Spleen (tissue), 11 donors: ENCODE measurements at regions not wholly inside any gene's neighbourhood (a gene's known extent, or its start where the extent isn't known, plus 50 kb on each side); places are given as distances from the start of the nearest gene placed in this dataset.

ENCODE experiments used
- DNase-seq: peaks from one replicate; pipeline ENCODE4 v3.0.0-alpha.2; 2020
- H3K27ac ChIP-seq, 8 donors: fragments of 200-600 bp; sonication (generic) in 7 of 8; 1 replicate in 4 of 8; 2 replicates in 4 of 8; pipeline versions ENCODE4 v1.5.0 to v1.8.0; 2016 to 2021; ENCODE audit warnings: inconsistent platforms in 4 of 8, mild to moderate bottlenecking in 4 of 8, moderate library complexity in 1 of 8
- H3K27me3 ChIP-seq, 7 donors: fragments of 200-600 bp; sonication (generic) in 6 of 7; replicated peaks in 1 of 7; 1 replicate in 4 of 7; 2 replicates in 3 of 7; pipeline versions ENCODE4 v1.5.0 to v1.8.0; 2016 to 2021; ENCODE audit warnings: inconsistent platforms in 3 of 7, mild to moderate bottlenecking in 1 of 7
- H3K36me3 ChIP-seq, 6 donors: fragments of 200-600 bp; sonication (generic) in 5 of 6; 1 replicate in 4 of 6; 2 replicates in 2 of 6; pipeline versions ENCODE4 v1.5.0 to v1.8.0; 2016 to 2021; ENCODE audit warnings: inconsistent platforms in 2 of 6
- H3K4me1 ChIP-seq, 6 donors: fragments of 200-600 bp; sonication (generic) in 5 of 6; 1 replicate in 3 of 6; 2 replicates in 3 of 6; pipeline versions ENCODE4 v1.5.0 to v1.8.0; 2016 to 2021; ENCODE audit warnings: inconsistent platforms in 3 of 6
- H3K4me3 ChIP-seq, 8 donors: fragments of 200-600 bp; sonication (generic) in 7 of 8; 1 replicate in 4 of 8; 2 replicates in 4 of 8; pipeline versions ENCODE4 v1.5.0 to v1.8.0; 2016 to 2021; ENCODE audit warnings: inconsistent platforms in 4 of 8, mild to moderate bottlenecking in 4 of 8, moderate library complexity in 2 of 8
- H3K9me3 ChIP-seq, 8 donors: fragments of 200-600 bp; sonication (generic) in 7 of 8; 1 replicate in 4 of 8; 2 replicates in 4 of 8; pipeline versions ENCODE4 v1.5.0 to v1.8.0; 2016 to 2021; ENCODE audit warnings: inconsistent platforms in 4 of 8
- POLR2A ChIP-seq, 3 donors: fragments of 450-650 bp; IDR thresholded peaks; one replicate each; pipeline ENCODE4 v1.5.1; 2017; ENCODE audit warnings: antibody characterized with exemption in 3 of 3, mild to moderate bottlenecking in 1 of 3
- POLR2AphosphoS5 ChIP-seq, 3 donors: sonication (generic); formaldehyde crosslinking; IDR thresholded peaks; one replicate each; pipeline ENCODE4 v1.5.1; 2017; ENCODE audit warnings: antibody characterized with exemption in 3 of 3
- WGBS, 5 donors: extraction: QIAGEN DNeasy Blood & Tissue Kit in 3 of 5; methylation state at CpG; one replicate each; pipeline versions ENCODE4 v1.1.5 to v1.1.7; 2013 to 2018; 5-methylcytosine and 5-hydroxymethylcytosine counted together
- intact Hi-C: fragments of 100-400 bp; cut with DNase I; formaldehyde crosslinking; loops from one replicate; pipeline ENCODE4 v1.15.0; 2023; ENCODE audit warnings: low total_unique reads
- TF ChIP-seq, protein P1 (sequence below), 11 experiments: fragments of 200-600 bp in 7 of 11; fragments of 450-650 bp in 4 of 11; sonication (generic) in 4 of 11; IDR thresholded peaks in 8 of 11; conservative IDR thresholded peaks in 3 of 11; 1 replicate in 7 of 11; 2 replicates in 4 of 11; pipeline versions ENCODE4 v1.4.0 to v1.8.0; 2016 to 2021; ENCODE audit warnings: antibody characterized with exemption in 11 of 11, inconsistent platforms in 4 of 11, mild to moderate bottlenecking in 1 of 11
- donor health status: healthy with polysubstance abuse.
- donor health status: DM: no; HTN: no; CAD: no; lungs with moderate emphysema.
- donor health status: DM: no; HTN: no; CAD: no.
- donor health status: Bipolar disorder and iron deficiency.
- donor health status: healthy.
- donor health status: DM: no; HTN: no; CAD: no.
- donor health status: DM: yes; HTN: yes; CAD: no.

DNA sequence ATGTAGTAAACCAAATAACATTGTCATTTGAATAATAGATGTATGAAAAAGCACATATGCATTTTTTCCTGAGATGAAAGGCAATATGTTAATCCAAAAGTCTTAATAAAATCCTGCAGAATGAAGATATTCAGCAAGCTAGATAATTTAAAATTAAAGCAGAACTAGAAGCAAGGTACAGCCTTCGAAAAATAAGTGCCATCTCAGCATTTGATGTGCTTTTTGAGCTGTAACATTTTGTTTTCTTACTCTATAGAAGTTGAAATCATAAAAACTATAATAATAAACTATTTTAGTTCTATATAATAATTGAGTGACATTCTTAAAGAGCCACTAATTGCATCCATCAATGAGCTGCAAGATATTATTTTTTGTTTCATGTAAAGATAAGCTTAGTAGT lies 410.4 kb upstream of the TRAM1L1 start:
- DNase-seq: no peak
- H3K9me3 ChIP-seq: peaks cover 0 to 4% (median 0%) of the 10 kb centered on the region in 8 donors
- WGBS, 5 donors: 57 to 70% (median 63%) methylated on average over 1 of the region's 1 CpG
- TF ChIP-seq POLR2A (IDR thresholded peaks at IDR 0.05) (no peak), POLR2AphosphoS5 (IDR thresholded peaks at IDR 0.05) (no peak)
- TF ChIP-seq, protein P1, sequence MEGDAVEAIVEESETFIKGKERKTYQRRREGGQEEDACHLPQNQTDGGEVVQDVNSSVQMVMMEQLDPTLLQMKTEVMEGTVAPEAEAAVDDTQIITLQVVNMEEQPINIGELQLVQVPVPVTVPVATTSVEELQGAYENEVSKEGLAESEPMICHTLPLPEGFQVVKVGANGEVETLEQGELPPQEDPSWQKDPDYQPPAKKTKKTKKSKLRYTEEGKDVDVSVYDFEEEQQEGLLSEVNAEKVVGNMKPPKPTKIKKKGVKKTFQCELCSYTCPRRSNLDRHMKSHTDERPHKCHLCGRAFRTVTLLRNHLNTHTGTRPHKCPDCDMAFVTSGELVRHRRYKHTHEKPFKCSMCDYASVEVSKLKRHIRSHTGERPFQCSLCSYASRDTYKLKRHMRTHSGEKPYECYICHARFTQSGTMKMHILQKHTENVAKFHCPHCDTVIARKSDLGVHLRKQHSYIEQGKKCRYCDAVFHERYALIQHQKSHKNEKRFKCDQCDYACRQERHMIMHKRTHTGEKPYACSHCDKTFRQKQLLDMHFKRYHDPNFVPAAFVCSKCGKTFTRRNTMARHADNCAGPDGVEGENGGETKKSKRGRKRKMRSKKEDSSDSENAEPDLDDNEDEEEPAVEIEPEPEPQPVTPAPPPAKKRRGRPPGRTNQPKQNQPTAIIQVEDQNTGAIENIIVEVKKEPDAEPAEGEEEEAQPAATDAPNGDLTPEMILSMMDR (IDR thresholded peaks at IDR 0.05 in 8 of 11, conservative IDR thresholded peaks at IDR 0.05 in 3 of 11): no peak
- no peak overlapping the region for H3K27ac ChIP-seq
- H3K4me3 ChIP-seq: no peak overlapping the region
- H3K27me3 ChIP-seq: no peaks in the 10 kb centered on the region
- no peaks in the 10 kb centered on the region for H3K4me1 ChIP-seq
- intact Hi-C loops: no loop called here
- no peaks in the 10 kb centered on the region for H3K36me3 ChIP-seq

DNA sequence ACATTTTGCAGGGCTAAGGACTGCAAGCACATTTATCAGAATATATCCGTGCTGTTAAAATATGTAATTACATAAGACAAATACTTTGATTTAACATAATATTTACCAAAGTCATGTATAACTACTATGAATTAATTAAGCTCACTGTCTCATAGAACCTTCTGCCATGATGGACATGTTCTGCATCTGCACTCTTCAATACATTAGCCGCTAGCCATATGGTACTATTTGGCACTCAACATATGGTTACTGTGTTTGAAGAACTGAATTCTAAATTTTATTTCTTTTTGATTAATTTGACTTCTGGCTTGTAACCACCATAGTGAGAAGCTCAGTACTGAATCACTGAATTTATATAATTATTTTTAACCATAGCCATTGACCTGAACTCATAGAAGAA lies 427.0 kb upstream of the TRAM1L1 start:
- WGBS, 5 donors: 87 to 94% (median 93%) methylated on average over 2 of the region's 2 CpGs
- H3K9me3 ChIP-seq: peaks cover 0 to 5% (median 0%) of the 10 kb centered on the region in 8 donors
- no peaks in the 10 kb centered on the region for H3K4me1 ChIP-seq
- DNase-seq: no peak
- no peak for TF ChIP-seq POLR2AphosphoS5 (IDR thresholded peaks at IDR 0.05)
- TF ChIP-seq POLR2A (IDR thresholded peaks at IDR 0.05): no peak
- TF ChIP-seq, protein P1 (IDR thresholded peaks at IDR 0.05 in 8 of 11, conservative IDR thresholded peaks at IDR 0.05 in 3 of 11): no peak
- intact Hi-C loops: no loop called here
- no peak overlapping the region for H3K27ac ChIP-seq
- no peaks in the 10 kb centered on the region for H3K36me3 ChIP-seq
- no peak overlapping the region for H3K4me3 ChIP-seq
- no peaks in the 10 kb centered on the region for H3K27me3 ChIP-seq

DNA sequence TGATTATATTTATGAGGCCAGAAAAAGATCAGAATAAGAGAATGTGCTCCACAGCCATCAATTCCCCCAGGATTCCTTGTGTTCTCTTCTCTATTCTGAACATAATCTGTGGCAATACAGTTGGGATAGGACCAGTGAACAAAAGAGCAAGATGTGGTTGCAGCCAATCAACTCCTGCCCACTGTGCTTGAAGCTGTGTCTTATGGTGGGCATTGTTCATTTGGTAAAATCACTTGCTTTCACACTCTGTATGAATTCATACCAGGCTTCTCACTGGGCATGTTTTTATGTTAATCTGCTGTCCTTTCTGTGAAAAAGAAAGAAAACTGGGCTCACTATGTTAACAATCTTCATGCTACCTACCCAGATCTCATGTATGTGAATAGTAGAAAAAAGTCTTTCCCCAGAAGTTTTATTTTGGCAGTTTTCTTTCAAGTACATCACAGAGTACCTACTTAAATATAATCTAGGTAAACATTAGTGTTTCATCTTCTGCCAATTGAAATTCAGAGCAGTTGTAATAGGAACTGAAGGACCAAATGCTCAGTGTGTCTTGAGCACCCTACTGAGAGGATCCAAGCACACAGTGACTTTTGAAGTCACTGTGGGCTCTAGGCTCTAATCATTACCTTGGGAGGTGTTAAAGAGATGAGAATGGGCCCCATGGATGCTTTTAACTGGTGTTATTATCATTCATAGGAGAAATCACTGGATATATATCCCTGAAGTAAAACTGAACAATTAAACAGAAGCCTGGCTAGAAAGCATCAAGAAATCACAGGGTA lies 429.2 kb upstream of the TRAM1L1 start:
- intact Hi-C loops: no loop called here
- H3K9me3 ChIP-seq: peaks cover 0 to 23% (median 13%) of the 10 kb centered on the region in 8 donors
- no peaks in the 10 kb centered on the region for H3K27me3 ChIP-seq
- no peaks in the 10 kb centered on the region for H3K4me1 ChIP-seq
- no peak for DNase-seq
- no peaks in the 10 kb centered on the region for H3K36me3 ChIP-seq
- TF ChIP-seq POLR2AphosphoS5 (IDR thresholded peaks at IDR 0.05) (no peak), POLR2A (IDR thresholded peaks at IDR 0.05) (no peak)
- TF ChIP-seq, protein P1 (IDR thresholded peaks at IDR 0.05 in 8 of 11, conservative IDR thresholded peaks at IDR 0.05 in 3 of 11): no peak
- no peak overlapping the region for H3K27ac ChIP-seq
- H3K4me3 ChIP-seq: no peak overlapping the region

DNA sequence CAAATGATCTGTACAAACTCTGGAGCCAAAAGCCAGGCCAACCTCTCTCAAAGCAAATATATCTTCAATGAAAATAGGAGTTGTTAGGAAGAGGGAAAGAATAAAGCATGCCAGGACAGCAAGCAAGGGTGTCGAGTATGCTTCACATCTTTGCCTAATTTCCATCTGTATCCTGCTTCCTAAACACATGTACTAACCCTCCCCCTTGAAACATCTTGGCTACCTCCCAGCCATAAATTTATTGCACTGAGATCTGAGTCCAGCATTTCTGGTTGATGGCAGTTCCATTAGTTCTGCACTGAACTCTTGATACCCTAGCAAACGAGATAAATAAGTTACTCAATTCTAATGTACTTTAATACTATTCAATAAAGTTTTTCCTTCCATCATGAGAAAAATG lies 430.5 kb upstream of the TRAM1L1 start:
- TF ChIP-seq POLR2AphosphoS5 (IDR thresholded peaks at IDR 0.05): no peak
- TF ChIP-seq POLR2A (IDR thresholded peaks at IDR 0.05): no peak
- TF ChIP-seq, protein P1 (IDR thresholded peaks at IDR 0.05 in 8 of 11, conservative IDR thresholded peaks at IDR 0.05 in 3 of 11): no peak
- Histone ChIP-seq H3K27ac (no peak overlapping the region), H3K4me3 (no peak overlapping the region), H3K36me3 (no peaks in the 10 kb centered on the region), H3K4me1 (no peaks in the 10 kb centered on the region), H3K9me3 (peaks cover 0 to 23% (median 13%) of the 10 kb centered on the region in 8 donors), H3K27me3 (no peaks in the 10 kb centered on the region)
- WGBS, 5 donors: 50 to 74% (median 57%) methylated on average over 2 of the region's 2 CpGs
- intact Hi-C loops: no loop called here
- DNase-seq: no peak
